IPS-15b (cell line): ENCODE measurements at regions not wholly inside any gene's neighbourhood (a gene's known extent, or its start where the extent isn't known, plus 50 kb on each side); places are given as distances from the start of the nearest gene placed in this dataset.
"Not testable (repeated sequence)": the region's sequence is repeated elsewhere in the genome, so short reads cannot be mapped to it uniquely, and the experiment has no call there.

Experiments
- H3K27me3 ChIP-seq: one replicate; pipeline ENCODE4 v1.6.1; 2013; ENCODE audit warnings: low read length; ENCODE audit not compliant: control insufficient read depth, insufficient read depth
- H3K36me3 ChIP-seq: one replicate; pipeline ENCODE4 v1.6.1; 2013; ENCODE audit warnings: low read length; ENCODE audit not compliant: control insufficient read depth, insufficient read depth
- H3K4me1 ChIP-seq: one replicate; pipeline ENCODE4 v1.6.1; 2013; ENCODE audit warnings: mild to moderate bottlenecking, low read length; ENCODE audit not compliant: control insufficient read depth, insufficient read depth
- H3K4me3 ChIP-seq: one replicate; pipeline ENCODE4 v1.5.1; 2013; ENCODE audit warnings: low read depth, low read length
- H3K9ac ChIP-seq: one replicate; pipeline ENCODE4 v1.6.1; 2013; ENCODE audit warnings: low read depth, mild to moderate bottlenecking, low read length
- H3K9me3 ChIP-seq: one replicate; pipeline ENCODE4 v1.6.1; 2013; ENCODE audit warnings: mild to moderate bottlenecking, low read length; ENCODE audit not compliant: control insufficient read depth, insufficient read depth

GRCh38 chr1:184843732-184844495, 89.3 kb upstream of the EDEM3 start:
- Histone ChIP-seq H3K36me3 (no peaks in the 10 kb centered on the region), H3K27me3 (no peaks in the 10 kb centered on the region), H3K4me1 (peaks cover 3% of the 10 kb centered on the region), H3K4me3 (no peak overlapping the region), H3K9ac (no peak overlapping the region), H3K9me3 (no peaks in the 10 kb centered on the region)

- peaks cover 3% of the 10 kb centered on the region for H3K4me1 ChIP-seq
- no peak overlapping the region for H3K9ac ChIP-seq
- H3K27me3 ChIP-seq = no peaks in the 10 kb centered on the region
- H3K4me3 ChIP-seq = no peak overlapping the region
- H3K36me3 ChIP-seq = no peaks in the 10 kb centered on the region
- H3K9me3 ChIP-seq = no peaks in the 10 kb centered on the region
These were observed 85.9 kb upstream of the EDEM3 start for GRCh38 chr1:184840596-184840995.

GRCh38 chr1:184838504-184838951, 83.9 kb upstream of the EDEM3 start:
- no peak overlapping the region for H3K9ac ChIP-seq
- no peak overlapping the region for H3K4me3 ChIP-seq
- peaks cover 3% of the 10 kb centered on the region for H3K4me1 ChIP-seq
- H3K36me3 ChIP-seq = no peaks in the 10 kb centered on the region
- no peaks in the 10 kb centered on the region for H3K27me3 ChIP-seq
- no peaks in the 10 kb centered on the region for H3K9me3 ChIP-seq

GRCh38 chr1:184836934-184837895, 82.6 kb upstream of the EDEM3 start:
- Histone ChIP-seq H3K27me3 (no peaks in the 10 kb centered on the region), H3K4me1 (peaks cover 2% of the 10 kb centered on the region), H3K36me3 (no peaks in the 10 kb centered on the region), H3K4me3 (no peak overlapping the region), H3K9ac (no peak overlapping the region), H3K9me3 (no peaks in the 10 kb centered on the region)

GRCh38 chr1:184836141-184836540, 81.5 kb upstream of the EDEM3 start:
- Histone ChIP-seq H3K36me3 (no peaks in the 10 kb centered on the region), H3K27me3 (no peaks in the 10 kb centered on the region), H3K4me1 (no peaks in the 10 kb centered on the region), H3K9me3 (no peaks in the 10 kb centered on the region), H3K4me3 (no peak overlapping the region), H3K9ac (no peak overlapping the region)

- not testable (repeated sequence) for H3K4me1 ChIP-seq, H3K27me3 ChIP-seq, H3K9ac ChIP-seq
These were observed 79.3 kb upstream of the EDEM3 start for GRCh38 chr1:184833994-184834393.

GRCh38 chr1:184832517-184832916, 77.9 kb upstream of the EDEM3 start:
- H3K4me3 ChIP-seq = no peak overlapping the region
- H3K9ac ChIP-seq = no peak overlapping the region
- no peaks in the 10 kb centered on the region for H3K36me3 ChIP-seq
- H3K27me3 ChIP-seq = no peaks in the 10 kb centered on the region
- H3K9me3 ChIP-seq = no peaks in the 10 kb centered on the region
- H3K4me1 ChIP-seq = peaks cover 6% of the 10 kb centered on the region

More at GRCh38 chr1:184833994-184834393, 79.3 kb upstream of the EDEM3 start:
- H3K9me3 ChIP-seq, H3K36me3 ChIP-seq, H3K4me3 ChIP-seq: not testable (repeated sequence)

- H3K9me3 ChIP-seq, H3K9ac ChIP-seq, H3K36me3 ChIP-seq, H3K4me1 ChIP-seq, H3K4me3 ChIP-seq, H3K27me3 ChIP-seq: not testable (repeated sequence)
These were observed 74.8 kb upstream of the EDEM3 start for GRCh38 chr1:184829496-184829895.

- Histone ChIP-seq H3K9me3 (no peaks in the 10 kb centered on the region), H3K4me3 (no peak overlapping the region), H3K27me3 (no peaks in the 10 kb centered on the region), H3K9ac (no peak overlapping the region), H3K36me3 (no peaks in the 10 kb centered on the region), H3K4me1 (peaks cover 6% of the 10 kb centered on the region)
These were observed 73.7 kb upstream of the EDEM3 start for GRCh38 chr1:184828369-184828717.

- peaks cover 6% of the 10 kb centered on the region for H3K4me1 ChIP-seq
- H3K9ac ChIP-seq = no peak overlapping the region
These were observed 73.1 kb upstream of the EDEM3 start for GRCh38 chr1:184827600-184828368.

GRCh38 chr1:184826001-184826400, 71.3 kb upstream of the EDEM3 start:
- peaks cover 6% of the 10 kb centered on the region for H3K4me1 ChIP-seq
- no peaks in the 10 kb centered on the region for H3K9me3 ChIP-seq
- no peak overlapping the region for H3K9ac ChIP-seq
- H3K4me3 ChIP-seq = no peak overlapping the region
- H3K27me3 ChIP-seq = no peaks in the 10 kb centered on the region
- H3K36me3 ChIP-seq = no peaks in the 10 kb centered on the region

More at GRCh38 chr1:184827600-184828368, 73.1 kb upstream of the EDEM3 start:
- Histone ChIP-seq H3K4me3 (no peak overlapping the region), H3K27me3 (no peaks in the 10 kb centered on the region), H3K9me3 (no peaks in the 10 kb centered on the region), H3K36me3 (no peaks in the 10 kb centered on the region)
